ENCODE measurements at regions not wholly inside any gene's neighbourhood (a gene's known extent, or its start where the extent isn't known, plus 50 kb on each side); places are given as distances from the start of the nearest gene placed in this dataset.

DNA sequence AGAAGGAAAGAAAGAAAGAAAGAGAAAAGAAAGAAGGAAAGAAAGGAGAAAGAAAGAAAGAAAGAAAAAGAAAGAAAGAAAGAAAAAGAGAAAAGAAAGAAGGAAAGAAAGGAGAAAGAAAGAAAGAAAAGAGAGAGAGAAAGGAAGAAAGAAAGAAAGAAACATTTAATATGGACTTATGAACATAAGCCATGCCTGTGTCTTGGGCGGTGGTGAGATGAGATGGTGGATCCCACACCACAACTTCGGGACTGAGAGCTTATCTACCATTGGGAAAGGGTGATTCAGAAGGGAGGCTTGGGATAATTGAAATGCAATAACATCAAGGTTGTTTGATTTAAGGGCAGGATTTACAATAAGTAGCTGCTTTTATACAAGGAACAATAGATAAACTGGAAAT lies 843.9 kb upstream of the AUTS2 start:
- no peaks in the 10 kb centered on the region for H3F3A ChIP-seq (ENCODE audit: low read depth)
- H4K20me1 ChIP-seq (ENCODE audit: insufficient read depth, low read length, poor library complexity, severe bottlenecking): no peaks in the 10 kb centered on the region
- H3K4me2 ChIP-seq (ENCODE audit: low read depth, low read length, poor library complexity, severe bottlenecking): no peak overlapping the region
- H3K9ac ChIP-seq (ENCODE audit: low read depth, low read length, poor library complexity, severe bottlenecking): no peak overlapping the region
- H3K36me3 ChIP-seq (ENCODE audit: insufficient read depth, low read length): no peaks in the 10 kb centered on the region
- peaks cover 4% of the 10 kb centered on the region; the same call in 1 of the 2 replicates for H3K9me3 ChIP-seq (ENCODE audit: insufficient read depth, low read depth, low read length)
- H3K9me2 ChIP-seq (replicated peaks; ENCODE audit: low read depth, low read length): no peaks in the 10 kb centered on the region
- TF ChIP-seq EZH2phosphoT487 (IDR thresholded peaks at IDR 0.05; ENCODE audit: borderline replicate concordance): no peak
- TF ChIP-seq, protein P1, sequence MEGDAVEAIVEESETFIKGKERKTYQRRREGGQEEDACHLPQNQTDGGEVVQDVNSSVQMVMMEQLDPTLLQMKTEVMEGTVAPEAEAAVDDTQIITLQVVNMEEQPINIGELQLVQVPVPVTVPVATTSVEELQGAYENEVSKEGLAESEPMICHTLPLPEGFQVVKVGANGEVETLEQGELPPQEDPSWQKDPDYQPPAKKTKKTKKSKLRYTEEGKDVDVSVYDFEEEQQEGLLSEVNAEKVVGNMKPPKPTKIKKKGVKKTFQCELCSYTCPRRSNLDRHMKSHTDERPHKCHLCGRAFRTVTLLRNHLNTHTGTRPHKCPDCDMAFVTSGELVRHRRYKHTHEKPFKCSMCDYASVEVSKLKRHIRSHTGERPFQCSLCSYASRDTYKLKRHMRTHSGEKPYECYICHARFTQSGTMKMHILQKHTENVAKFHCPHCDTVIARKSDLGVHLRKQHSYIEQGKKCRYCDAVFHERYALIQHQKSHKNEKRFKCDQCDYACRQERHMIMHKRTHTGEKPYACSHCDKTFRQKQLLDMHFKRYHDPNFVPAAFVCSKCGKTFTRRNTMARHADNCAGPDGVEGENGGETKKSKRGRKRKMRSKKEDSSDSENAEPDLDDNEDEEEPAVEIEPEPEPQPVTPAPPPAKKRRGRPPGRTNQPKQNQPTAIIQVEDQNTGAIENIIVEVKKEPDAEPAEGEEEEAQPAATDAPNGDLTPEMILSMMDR (conservative IDR thresholded peaks at IDR 0.05; ENCODE audit: low read length): no peak
- no peaks in the 10 kb centered on the region for H3K79me2 ChIP-seq (ENCODE audit: insufficient read depth, low read length)
- H3K4me1 ChIP-seq (ENCODE audit: insufficient read depth, low read length, poor library complexity, severe bottlenecking): no peaks in the 10 kb centered on the region
- no peaks in the 10 kb centered on the region for H3K27me3 ChIP-seq (ENCODE audit: insufficient read depth, low read length, poor library complexity, severe bottlenecking)
- H2AFZ ChIP-seq (ENCODE audit: low read length): no peak overlapping the region
- H3K4me3 ChIP-seq (ENCODE audit: low read length, poor library complexity, severe bottlenecking): no peak overlapping the region

DNA sequence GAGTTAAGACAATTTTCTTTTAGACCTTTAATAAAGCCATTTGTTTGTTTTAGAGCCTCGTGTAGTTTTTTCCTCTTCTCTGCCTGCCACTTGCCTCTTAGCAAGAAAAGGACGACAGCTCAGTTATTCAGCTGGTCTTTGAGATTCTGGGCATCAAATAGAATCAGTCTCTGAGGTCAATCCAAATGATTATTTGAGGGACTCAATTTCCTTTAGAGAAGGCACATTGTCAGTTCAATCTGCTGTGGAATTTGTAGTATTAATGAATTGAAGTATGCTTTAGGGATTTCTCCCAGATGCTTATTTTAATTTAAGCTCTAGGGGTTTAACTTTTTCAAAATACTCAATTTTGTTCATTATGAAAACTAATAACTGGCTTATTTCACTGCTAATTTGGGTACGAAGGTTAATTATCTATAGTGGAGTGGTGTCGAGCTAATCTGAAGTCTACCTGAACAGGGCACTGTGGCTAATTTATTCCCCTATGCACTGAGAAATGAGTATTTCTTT lies 841.2 kb upstream of the AUTS2 start:
- H4K20me1 ChIP-seq (ENCODE audit: insufficient read depth, low read length, poor library complexity, severe bottlenecking): no peaks in the 10 kb centered on the region
- no peaks in the 10 kb centered on the region for H3K79me2 ChIP-seq (ENCODE audit: insufficient read depth, low read length)
- no peak overlapping the region for H2AFZ ChIP-seq (ENCODE audit: low read length)
- no peaks in the 10 kb centered on the region for H3K9me2 ChIP-seq (replicated peaks; ENCODE audit: low read depth, low read length)
- no peak for TF ChIP-seq EZH2phosphoT487 (IDR thresholded peaks at IDR 0.05; ENCODE audit: borderline replicate concordance)
- TF ChIP-seq, protein P1 (conservative IDR thresholded peaks at IDR 0.05; ENCODE audit: low read length): no peak
- no peaks in the 10 kb centered on the region for H3F3A ChIP-seq (ENCODE audit: low read depth)
- peaks cover 6% of the 10 kb centered on the region; the same call in 1 of the 2 replicates for H3K9me3 ChIP-seq (ENCODE audit: insufficient read depth, low read depth, low read length)
- no peak overlapping the region for H3K4me2 ChIP-seq (ENCODE audit: low read depth, low read length, poor library complexity, severe bottlenecking)
- no peaks in the 10 kb centered on the region for H3K27me3 ChIP-seq (ENCODE audit: insufficient read depth, low read length, poor library complexity, severe bottlenecking)
- no peaks in the 10 kb centered on the region for H3K36me3 ChIP-seq (ENCODE audit: insufficient read depth, low read length)
- H3K4me1 ChIP-seq (ENCODE audit: insufficient read depth, low read length, poor library complexity, severe bottlenecking): no peaks in the 10 kb centered on the region
- no peak overlapping the region for H3K4me3 ChIP-seq (ENCODE audit: low read length, poor library complexity, severe bottlenecking)
- no peak overlapping the region for H3K9ac ChIP-seq (ENCODE audit: low read depth, low read length, poor library complexity, severe bottlenecking)

DNA sequence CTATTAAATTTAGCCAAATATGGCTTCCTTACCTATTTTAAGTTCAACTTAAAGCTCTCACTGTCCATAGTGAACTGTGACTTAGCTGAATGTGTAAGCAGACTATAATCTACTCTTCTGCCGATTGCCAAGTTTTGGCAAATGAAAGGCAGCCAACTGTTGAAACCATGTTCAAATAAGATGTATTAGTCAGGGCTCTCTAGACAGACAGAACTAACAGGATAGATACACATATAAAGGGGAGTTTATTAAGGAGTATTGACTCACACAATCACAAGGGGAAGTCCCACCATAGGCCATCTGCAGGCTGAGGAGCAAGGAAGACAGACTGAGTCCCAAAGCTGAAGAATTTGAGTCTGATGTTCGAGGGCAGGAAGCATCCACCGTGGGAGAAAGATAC lies 837.7 kb upstream of the AUTS2 start:
- no peaks in the 10 kb centered on the region for H3K36me3 ChIP-seq (ENCODE audit: insufficient read depth, low read length)
- H3K4me3 ChIP-seq (ENCODE audit: low read length, poor library complexity, severe bottlenecking): no peak overlapping the region
- no peak overlapping the region for H3K4me2 ChIP-seq (ENCODE audit: low read depth, low read length, poor library complexity, severe bottlenecking)
- H3F3A ChIP-seq (ENCODE audit: low read depth): no peaks in the 10 kb centered on the region
- peaks cover 5% of the 10 kb centered on the region; the same call in 1 of the 2 replicates for H3K9me3 ChIP-seq (ENCODE audit: insufficient read depth, low read depth, low read length)
- H3K9me2 ChIP-seq (replicated peaks; ENCODE audit: low read depth, low read length): no peaks in the 10 kb centered on the region
- no peak for TF ChIP-seq EZH2phosphoT487 (IDR thresholded peaks at IDR 0.05; ENCODE audit: borderline replicate concordance)
- TF ChIP-seq, protein P1 (conservative IDR thresholded peaks at IDR 0.05; ENCODE audit: low read length): no peak
- H3K79me2 ChIP-seq (ENCODE audit: insufficient read depth, low read length): no peaks in the 10 kb centered on the region
- H3K4me1 ChIP-seq (ENCODE audit: insufficient read depth, low read length, poor library complexity, severe bottlenecking): no peaks in the 10 kb centered on the region
- no peaks in the 10 kb centered on the region for H3K27me3 ChIP-seq (ENCODE audit: insufficient read depth, low read length, poor library complexity, severe bottlenecking)
- no peak overlapping the region for H2AFZ ChIP-seq (ENCODE audit: low read length)
- no peak overlapping the region for H3K9ac ChIP-seq (ENCODE audit: low read depth, low read length, poor library complexity, severe bottlenecking)
- H4K20me1 ChIP-seq (ENCODE audit: insufficient read depth, low read length, poor library complexity, severe bottlenecking): no peaks in the 10 kb centered on the region
